Fibroblast of skin of back (primary cell): ENCODE measurements at regions not wholly inside any gene's neighbourhood (a gene's known extent, or its start where the extent isn't known, plus 50 kb on each side); places are given as distances from the start of the nearest gene placed in this dataset.
"Not testable (repeated sequence)": the region's sequence is repeated elsewhere in the genome, so short reads cannot be mapped to it uniquely, and the experiment has no call there.

Experiments
- DNase-seq: peaks from one replicate; pipeline ENCODE4 v3.0.0-alpha.2; 2013

DNA sequence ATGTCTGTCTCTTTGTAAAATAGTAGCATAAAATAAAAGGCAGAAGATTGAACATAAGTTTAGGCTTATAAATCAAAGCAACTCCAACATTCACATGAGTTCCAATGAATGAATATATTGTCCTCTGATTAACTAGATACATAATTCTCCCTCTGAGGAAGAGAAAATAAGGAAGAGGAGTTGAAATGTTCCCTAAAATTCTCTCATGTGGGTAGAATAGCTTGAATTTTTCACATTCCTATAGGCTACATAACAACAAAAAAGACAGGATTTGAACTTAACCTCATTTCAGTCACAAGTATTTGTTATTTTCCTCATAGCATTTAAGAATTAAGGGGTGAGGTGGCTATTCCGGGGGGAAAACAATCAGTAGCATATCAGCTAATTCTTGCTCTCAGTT is 462.4 kb upstream of the NDST4 start:
- peak; percentile 2 for DNase-seq

DNA sequence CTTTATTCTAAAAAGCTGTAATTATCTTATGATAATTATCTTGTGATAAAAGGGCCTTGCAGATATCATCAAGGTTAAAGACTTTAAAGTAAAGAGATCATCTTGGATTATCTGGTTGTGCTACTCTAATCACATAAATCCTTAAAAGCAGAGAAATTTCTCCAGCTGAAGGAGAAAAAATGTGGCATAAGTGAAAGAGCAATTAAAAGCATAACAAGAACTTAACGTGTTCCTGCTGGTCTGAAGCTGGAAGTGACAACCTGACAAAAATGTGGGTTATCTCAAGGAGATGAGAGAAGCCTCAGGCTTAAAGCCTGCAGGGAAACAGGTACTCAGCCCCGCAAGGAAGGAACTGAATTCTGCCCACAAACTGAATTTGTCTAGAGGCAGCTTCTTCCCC is 449.1 kb upstream of the NDST4 start:
- DNase-seq, result no peak

DNA sequence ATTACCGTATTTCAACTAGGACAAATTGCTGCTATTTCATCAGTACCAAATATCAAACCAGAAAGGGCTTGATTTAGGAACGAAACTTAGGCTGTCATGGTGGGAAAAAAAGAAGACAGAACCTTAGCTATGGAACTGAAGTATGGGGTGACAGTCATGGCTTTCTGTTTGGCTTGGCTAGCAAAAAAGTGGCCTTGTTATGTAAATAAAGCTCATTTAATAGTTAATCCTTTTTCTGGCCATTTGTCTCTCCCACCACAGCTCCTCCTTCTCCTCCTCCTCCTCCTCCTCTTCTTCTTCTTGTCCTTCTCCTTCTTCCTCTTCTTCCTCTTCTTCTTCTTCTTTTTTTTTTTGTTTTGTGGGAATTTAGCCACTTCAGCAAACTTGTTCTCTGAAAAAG is 434.7 kb upstream of the NDST4 start:
- DNase-seq, result no peak

DNA sequence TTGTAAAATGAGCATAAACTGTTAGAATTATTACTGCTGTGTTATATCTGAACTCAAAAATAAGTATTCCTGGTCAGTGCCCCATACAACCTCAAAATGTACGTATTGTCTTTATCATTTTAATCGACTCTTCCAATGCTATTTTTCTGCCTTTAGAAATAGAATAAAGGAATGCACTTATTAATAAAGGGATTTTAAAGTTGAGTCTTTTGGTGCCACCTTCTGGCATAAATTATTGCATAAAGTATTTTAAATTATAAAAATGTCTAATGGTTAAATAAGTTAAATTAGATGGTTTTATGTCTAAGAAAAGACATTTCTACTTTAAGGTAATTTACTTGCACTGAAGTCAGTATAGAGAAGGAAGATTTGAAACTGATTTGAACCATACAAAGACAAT is 424.0 kb upstream of the NDST4 start:
- peak; percentile 10 for DNase-seq

DNA sequence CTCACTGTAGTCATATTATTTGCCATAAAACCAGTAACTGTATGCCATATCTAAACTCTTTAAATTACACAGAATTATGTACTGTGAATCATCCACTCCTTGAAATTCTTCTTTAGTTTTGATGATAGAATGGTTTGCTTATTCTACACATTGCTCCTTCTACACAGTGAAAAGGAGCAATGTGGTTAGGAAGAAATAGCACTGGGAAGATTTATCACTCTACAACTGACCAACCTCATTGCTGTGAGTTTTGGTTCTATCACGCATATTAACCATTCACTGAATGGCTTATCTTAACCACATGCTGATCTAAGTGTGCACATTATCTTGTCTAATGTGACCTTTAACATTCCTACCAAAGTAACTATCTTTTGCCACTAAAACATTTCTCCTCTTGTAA is 415.7 kb upstream of the NDST4 start:
- DNase-seq, result no peak

DNA sequence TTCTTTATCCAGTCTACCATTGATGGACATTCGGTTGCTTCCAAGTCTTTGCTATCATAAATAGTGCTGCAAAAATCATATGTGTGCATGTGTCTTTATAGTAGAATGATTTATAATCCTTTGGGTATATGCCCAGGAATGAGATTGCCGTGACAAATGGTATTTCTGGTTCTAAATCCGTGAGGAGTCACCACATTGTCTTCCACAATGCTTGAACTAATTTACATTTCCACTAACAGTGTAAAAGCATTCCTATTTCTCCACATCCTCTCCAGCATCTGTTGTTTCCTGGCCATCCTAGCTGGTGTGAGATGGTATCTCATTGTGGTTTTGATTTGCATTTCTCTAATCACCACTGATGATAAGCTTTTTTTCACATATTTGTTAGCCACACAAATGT is 406.1 kb upstream of the NDST4 start:
- DNase-seq, result not testable (repeated sequence)

DNA sequence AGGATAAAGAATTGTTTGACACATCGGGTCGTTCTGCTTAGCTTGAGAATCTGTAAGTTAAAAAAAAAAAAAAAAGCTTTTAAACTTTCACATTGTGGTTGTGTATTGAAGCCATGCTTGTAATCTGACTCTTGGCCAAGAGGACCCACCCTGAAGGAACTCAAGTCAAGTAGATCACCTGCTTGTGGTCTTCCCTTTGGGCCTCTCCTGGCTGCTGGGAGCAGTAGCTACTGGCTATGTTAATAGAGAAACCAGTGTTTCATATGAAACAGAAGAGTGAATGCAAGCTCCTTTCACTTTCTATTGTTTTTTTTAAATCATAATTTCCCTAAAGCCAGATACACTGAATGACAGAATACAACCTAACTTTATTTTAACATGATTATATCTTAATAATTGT is 402.4 kb upstream of the NDST4 start:
- DNase-seq, result no peak

DNA sequence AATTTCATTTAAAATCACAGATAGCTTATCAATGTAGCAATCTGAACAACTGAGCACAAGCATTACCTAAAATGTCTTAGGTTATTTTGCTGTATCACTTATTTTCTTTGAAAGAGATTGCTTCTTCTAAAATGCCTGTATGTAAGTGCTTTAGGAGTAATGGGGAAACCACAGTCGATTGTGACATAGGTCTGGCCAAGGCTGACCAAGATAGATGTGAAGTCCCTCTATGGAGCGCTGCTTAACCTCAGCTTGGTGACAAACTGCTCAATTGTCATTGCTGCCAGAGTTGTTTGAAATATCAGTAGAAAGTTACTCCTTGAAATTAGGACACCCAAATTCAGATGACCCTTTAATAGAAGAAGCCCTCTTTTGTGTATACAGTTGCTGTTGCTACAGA is 401.9 kb upstream of the NDST4 start:
- DNase-seq, result no peak

DNA sequence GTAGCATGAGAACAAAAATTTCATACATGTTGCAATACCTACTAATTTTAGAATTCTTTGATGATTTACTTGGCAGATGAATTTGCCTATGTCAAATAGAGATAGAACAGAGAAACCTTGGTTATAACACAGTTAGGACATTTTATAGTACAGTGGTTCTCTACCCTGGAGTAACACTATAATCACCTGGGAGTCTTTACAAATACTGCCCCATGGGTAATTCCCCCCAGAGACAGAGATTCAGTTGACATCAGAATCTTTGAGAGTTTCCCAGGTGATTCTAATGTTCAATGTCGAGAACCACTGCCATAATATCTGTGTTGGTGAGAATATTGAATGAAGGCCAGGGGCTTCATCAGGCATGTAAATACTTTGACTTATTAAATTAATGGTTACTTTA is 401.3 kb upstream of the NDST4 start:
- no peak for DNase-seq

DNA sequence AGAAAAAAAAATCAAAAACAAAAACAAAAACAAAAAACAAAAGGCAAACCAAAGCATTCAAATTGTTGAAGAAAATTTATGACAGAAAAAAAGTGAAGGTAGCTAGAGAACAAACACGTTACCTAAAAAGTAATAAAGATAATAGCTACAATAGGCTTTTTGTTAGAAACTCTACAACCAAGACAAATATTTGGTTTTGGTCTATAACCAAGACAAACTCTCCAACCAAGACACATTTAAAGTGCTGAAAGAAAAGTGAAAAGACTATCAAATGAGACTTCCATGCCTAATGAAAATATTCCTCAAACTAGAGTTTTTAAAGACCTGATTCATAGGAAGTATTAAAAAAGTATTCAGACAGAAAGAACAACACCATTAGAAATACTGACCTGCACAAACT is 391.9 kb upstream of the NDST4 start:
- DNase-seq, result no peak

DNA sequence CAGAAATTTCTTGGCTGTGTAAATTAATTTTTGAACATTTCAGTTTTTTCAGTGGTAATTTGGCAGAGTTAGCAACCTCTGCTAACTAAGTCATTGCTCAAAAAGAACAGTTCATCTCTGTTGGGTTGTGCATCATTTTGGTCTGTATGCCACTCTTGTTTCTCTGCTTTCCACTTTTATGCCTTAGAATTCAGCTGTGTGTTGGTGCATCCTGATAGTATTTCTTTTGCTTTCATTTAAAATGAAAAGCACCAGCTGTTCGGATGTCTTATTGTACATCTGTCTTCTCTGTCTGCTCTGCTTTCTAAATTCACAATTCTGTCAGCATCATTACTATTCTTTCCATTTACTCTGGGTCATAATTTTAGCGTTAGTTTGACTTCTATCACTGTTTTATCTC is 388.2 kb upstream of the NDST4 start:
- no peak for DNase-seq

DNA sequence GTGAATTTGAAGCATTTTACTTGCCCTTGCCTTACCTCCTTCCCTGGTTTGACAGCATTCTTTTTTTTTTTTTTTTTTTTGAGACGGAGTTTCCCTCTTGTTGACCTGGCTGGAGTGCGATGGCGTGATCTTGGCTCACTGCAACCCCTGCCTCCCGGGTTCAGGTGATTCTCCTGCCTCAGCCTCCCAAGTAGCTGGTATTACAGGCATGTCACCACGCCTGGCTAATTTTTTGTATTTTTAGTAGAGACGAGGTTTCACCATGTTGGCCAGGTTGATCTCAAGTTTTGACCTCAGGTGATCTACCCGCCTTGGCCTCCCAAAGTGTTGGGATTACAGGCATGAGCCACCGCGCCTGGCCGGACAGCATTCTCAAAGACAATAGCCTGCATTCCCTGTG is 380.4 kb upstream of the NDST4 start:
- DNase-seq, result not testable (repeated sequence)

DNA sequence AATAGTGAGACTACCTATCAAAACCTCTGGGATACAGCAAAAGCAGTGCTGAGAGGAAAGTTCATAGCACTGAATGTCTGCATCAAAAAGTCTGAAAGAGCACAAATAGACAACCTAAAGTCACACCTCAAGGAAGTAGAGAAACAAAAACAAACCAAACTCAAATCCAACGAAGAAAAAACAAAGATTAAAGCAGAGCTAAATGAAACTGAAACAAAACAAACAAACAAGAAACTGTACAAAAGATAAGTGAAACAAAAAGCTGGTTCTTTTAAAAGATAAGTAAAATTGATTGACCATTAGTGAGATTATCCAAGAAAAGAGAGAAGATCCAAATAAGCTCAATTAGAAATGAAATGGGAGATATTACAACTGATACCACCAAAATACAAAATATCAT is 378.3 kb upstream of the NDST4 start:
- DNase-seq, result no peak

DNA sequence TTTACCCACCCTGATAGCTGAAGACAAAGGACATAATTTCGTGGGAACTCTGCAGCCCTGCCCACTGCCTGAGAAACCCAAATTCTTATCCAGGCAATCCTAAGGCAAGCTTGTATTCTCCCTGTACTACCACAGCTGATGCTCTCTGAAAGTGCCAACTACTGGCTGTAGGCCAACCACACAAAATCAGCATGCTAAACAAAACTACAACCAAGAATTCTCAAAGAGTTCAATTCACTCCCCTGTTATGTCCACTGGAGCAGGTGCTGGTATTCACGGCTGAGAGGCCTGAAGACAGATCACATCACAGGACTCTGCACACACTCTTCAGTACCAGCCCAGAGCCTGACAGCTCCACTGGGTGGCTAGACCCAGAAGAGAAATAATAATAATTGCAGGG is 375.9 kb upstream of the NDST4 start:
- no peak for DNase-seq

DNA sequence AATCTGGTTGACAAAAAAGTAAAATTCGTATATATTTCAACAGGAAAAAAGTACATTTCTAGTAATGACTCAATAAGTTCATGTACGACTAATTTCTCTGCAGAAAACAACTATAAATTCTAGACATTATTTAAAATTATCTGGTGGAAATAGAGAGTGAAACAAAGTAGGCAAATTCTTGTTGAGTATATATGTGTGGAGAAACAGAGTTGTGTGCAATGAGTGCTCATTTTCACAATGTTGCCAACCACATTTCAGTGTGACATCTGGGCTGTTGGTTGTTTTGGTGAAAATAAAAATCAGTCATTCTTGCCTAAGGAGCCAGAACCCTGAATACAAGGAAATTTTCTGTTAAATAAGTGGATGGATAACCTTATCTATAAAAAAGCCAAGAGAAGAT is 372.0 kb upstream of the NDST4 start:
- DNase-seq, result no peak

DNA sequence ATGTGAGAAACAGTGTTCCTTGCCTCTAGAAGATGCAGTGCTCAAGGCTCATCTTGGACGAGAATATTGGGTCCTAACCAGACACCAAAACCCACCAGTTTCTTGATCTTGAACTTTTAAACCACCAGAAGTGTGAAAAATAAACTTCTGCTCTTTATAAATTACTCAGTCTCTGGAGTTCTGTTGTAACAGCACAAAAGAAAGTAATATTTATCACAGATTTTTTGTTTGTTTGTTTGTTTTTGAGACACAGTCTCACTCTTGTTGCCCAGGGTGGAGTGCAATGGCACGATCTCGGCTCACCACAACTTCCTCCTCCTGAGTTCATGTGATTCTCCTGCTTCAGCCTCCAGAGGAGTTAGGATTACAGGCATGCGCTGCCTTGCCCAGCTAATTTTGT is 371.1 kb upstream of the NDST4 start:
- DNase-seq, result no peak

DNA sequence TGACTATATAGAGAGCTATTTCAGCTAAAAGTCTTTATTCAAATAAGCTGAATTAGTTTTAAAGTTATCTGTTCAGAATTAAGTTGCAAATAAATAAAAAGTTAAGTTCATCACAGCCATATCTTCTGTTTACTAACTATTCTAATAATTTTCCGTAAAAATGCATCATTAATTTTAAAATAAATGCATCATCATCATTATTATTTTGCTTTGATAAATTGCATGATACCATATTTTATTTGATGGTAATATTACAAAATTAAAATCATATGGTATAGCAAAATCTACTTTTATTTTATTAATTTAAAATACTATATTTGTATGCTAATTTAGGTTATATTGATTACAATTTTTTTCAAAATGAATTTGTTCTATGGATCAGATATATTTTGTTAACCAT is 357.3 kb upstream of the NDST4 start:
- DNase-seq, result no peak

DNA sequence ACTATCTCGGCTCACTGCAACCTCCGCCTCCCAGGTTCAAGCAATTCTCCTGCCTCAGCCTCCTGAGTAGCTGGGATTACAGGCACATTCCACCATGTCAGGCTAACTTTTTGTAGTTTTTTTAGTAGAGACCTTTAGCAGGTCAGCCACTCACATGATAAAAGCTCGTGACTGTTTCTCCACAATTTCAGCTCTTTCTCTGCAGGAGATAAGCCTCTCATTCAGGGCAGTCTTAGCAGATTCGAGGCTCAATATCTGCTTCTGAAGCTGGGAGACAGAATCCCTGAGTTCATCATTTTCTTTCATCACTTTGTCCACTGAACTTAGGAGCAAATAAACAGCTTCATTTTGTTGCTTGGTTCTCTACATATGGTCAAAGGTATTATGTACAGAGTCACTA is 345.9 kb upstream of the NDST4 start:
- not testable (repeated sequence) for DNase-seq

DNA sequence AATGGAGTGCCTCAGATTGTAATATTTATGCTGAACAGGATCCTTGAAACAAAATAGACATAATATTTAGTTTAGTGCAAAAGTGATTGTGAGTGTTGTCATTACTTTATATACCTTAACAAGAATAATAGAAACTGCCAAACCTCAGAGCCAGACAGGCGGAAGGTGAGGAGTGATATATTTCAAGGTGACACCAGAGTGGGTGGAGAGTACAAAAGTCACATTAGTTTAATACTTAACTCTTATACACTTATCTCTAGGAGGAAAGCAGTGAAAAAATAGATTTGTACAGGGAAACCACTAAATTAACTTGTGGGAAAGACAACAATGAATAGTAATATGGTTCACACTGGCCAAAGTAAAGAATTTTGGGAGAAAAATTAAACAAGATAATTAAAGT is 342.8 kb upstream of the NDST4 start:
- no peak for DNase-seq

DNA sequence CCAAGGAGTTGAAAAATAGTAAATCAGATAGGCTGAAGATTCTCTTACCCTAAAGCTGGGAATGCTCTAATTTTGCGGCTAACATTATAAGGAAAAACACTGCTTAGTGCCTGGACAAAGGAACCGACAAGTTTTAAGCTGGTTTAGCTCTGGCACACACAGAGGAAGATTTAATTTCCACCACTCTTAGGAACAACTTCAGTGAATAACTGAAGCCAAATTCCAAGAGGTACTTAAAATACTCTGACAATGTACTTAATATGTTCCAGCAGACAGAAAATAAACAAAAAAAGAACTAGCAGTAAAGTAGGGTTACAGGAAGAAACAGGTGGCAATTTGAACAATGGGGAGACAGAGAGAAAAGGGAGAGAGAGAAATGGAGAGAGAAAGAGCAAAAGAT is 340.8 kb upstream of the NDST4 start:
- no peak for DNase-seq

DNA sequence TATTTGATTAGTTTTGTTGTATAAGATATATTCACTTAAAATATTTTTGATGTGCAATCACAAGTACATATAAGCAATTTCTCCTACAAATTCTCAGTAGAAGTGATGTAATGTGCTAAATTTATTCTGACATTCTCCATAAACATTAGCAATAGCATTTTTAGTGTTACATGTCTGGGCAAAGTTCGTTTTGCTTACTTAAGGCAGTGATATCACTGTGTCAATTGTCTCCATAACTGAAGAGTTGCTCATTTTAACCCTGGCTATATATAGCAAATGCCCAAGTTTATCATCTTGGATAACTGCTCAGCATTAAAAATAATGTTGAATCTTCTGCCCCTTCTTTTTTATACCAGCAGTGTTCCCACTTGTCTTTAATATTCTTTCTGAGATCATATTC is 340.0 kb upstream of the NDST4 start:
- peak; percentile 46 for DNase-seq

DNA sequence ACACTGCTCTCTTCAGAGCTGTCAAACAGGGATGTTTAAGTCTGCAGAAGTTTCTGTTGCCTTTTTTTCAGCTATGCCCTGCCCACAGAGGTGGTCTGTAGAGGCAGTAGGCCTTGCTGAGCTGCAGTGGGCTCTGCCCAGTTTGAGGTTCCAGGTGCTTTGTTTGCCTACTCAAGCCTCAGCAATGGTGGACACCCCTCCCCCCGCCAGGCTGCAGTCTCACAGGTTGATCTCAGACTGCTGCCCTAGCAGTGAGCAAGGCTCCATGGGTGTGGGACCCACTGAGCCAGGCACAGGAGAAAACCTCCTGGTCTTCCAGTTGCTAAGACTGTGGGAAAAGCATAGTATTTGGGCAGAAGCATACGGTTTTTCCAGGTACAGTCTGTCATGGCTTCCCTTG is 338.8 kb upstream of the NDST4 start:
- DNase-seq, result not testable (repeated sequence)

DNA sequence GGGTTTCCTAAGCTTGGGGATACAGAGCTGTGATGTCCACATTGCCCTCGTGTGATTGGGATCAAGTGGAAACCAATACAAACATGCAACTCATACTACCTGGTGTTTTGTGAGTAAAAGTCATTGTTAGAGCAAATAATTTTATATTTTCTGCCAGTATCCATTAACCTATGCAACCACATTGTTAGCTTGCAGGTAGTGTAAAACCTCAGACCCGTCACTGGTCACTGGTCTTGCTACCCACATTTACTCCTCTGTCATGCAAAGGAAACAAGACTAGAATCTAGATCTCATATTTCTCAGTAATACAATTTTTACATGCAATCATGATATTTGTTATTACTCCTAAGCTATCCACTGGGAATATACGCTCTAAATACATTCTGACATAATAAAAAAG is 324.3 kb upstream of the NDST4 start:
- no peak for DNase-seq

DNA sequence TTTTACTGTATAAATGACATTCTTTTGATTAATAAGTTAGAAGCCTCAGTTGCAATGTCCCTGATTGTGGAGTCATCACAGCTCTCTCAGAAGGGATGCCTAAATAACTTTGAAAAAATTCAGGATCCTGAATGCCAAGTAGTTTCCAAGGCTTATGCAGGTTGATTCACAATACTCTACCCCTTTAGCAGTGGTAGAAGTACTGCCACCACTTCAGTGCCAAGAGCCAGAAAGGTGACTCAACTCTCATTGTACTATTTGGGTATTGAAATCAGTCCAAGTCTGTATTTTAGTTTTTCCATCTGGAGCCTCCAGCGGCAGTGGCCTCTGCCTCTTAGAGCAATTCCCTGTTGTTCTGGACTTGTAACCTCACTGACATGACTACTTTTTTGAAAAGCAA is 320.1 kb upstream of the NDST4 start:
- DNase-seq, result no peak

DNA sequence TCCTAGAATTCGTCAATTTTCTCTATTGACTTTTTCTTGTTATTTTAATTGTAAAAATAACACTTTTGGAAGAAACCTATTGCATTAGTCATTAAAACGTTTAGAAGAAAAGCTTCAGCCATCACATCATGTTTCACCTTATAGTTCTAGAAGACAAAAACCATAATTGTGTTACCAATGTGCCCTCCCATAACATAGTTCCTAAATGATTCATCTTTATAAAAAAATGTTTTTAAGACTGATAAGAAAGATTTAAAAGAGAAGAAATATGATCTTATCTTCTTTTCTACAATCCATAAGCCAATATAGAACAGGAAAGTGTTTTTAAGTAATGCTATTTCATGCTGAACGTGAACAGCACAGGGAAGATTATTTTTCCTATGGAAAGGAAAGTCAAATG is 316.6 kb upstream of the NDST4 start:
- DNase-seq, result no peak

DNA sequence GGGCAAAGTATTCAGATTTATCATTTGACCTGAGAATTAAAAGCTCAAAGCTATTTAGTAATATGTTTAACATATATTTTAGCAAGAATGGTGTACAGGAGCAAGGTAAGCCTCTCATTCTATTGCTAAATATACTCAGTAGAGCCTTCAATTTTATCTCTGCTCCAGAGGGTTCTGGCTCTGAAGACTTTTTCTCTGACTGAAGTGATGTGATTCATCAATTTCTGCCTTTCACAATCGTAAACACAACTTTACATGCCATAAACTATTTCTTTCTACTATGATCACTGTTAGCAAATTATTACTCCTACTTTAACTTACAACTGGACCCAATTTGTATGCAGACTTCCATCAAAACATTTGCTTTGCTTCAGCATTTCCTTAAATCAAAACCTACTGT is 315.0 kb upstream of the NDST4 start:
- DNase-seq, result no peak
